K562 (cell line): ENCODE measurements at regions not wholly inside any gene's neighbourhood (a gene's known extent, or its start where the extent isn't known, plus 50 kb on each side); places are given as distances from the start of the nearest gene placed in this dataset.

ENCODE experiments used
- ATAC-seq: fragments of 200-7000 bp; cut with Tn5 transposase; 3 replicates; pipeline ENCODE4 v1.9.1; 2020; ENCODE audit warnings: moderate library complexity
- BruUV-seq: library from RNA; stranded (reverse); fragments of 400-500 nt; replicated peaks from 2 replicates; lab custom pipeline; 2021; lab: Mats Ljungman, UMichigan
- CTCF ChIA-PET: fragments of 300-600 bp; formaldehyde crosslinking; extraction: SDS; loops from one replicate; lab custom pipeline; 2021; ENCODE audit warnings: low intra/inter-chr PET ratio; lab: Yijun Ruan, JAX
- POLR2A ChIA-PET: fragments of 300-600, 350-650 bp; sonication (Branson Sonifier 250); formaldehyde crosslinking; extraction: SDS; loops from one replicate; lab custom pipeline; 2021; ENCODE audit warnings: antibody characterized with exemption, inconsistent platforms; lab: Yijun Ruan, JAX
- DNase-seq, 4 experiments: peaks; one replicate each; pipeline versions ENCODE4 v3.0.0 to v3.0.0-alpha.2; 2011 to 2018; ENCODE audit warnings: low spot score in 3 of 4, mixed read lengths in 3 of 4; ENCODE audit errors: extremely low read depth in 1 of 4
- FAIRE-seq: peaks from 2 replicates; lab custom pipeline; 2011; peaks lifted over from hg19 to GRCh38; lab: Jason Lieb, UNC
- H2AFZ ChIP-seq: 2 replicates; pipeline ENCODE4 v1.6.0; 2011; ENCODE audit warnings: low read depth, low read length, control low read depth, inconsistent platforms
- H3K27ac ChIP-seq: fragments of 200-600 bp; 3 replicates; pipeline ENCODE4 v1.8.0; 2011; ENCODE audit warnings: low read depth, mild to moderate bottlenecking, control low read depth, inconsistent platforms, low read length, moderate library complexity, mixed read lengths; ENCODE audit errors: extremely low read depth
- H3K27me3 ChIP-seq, 2 experiments: fragments of 300-600 bp in 1 of 2; 2 replicates in 1 of 2; 3 replicates in 1 of 2; pipeline versions ENCODE4 v1.6.0 to v1.8.0; 2011; ENCODE audit warnings: inconsistent platforms in 2 of 2, low read length in 2 of 2, mild to moderate bottlenecking in 1 of 2, mixed read lengths in 1 of 2, moderate library complexity in 1 of 2; ENCODE audit not compliant: control insufficient read depth in 2 of 2, insufficient read depth in 2 of 2
- H3K36me3 ChIP-seq: fragments of 300-600 bp; 3 replicates; pipeline ENCODE4 v1.8.0; 2011; ENCODE audit warnings: mild to moderate bottlenecking, low read length, inconsistent platforms; ENCODE audit not compliant: control insufficient read depth, insufficient read depth
- H3K4me1 ChIP-seq, 2 experiments: fragments of 200-600 bp in 1 of 2; replicated peaks in 1 of 2; 2 replicates in 1 of 2; 3 replicates in 1 of 2; pipeline versions ENCODE4 v1.5.1 to v1.8.0; 2011; ENCODE audit warnings: inconsistent platforms in 2 of 2, low read length in 2 of 2, mild to moderate bottlenecking in 1 of 2, mixed read lengths in 1 of 2, moderate library complexity in 1 of 2; ENCODE audit not compliant: control insufficient read depth in 2 of 2, insufficient read depth in 2 of 2
- H3K4me2 ChIP-seq: 2 replicates; pipeline ENCODE4 v1.6.1; 2011; ENCODE audit warnings: low read length, control low read depth, inconsistent platforms, mixed read lengths; ENCODE audit not compliant: insufficient read depth
- H3K4me3 ChIP-seq: fragments of 200-600 bp; sonication (generic), shearing (Covaris generic); 2 replicates; pipeline ENCODE4 v1.5.1; 2016; ENCODE audit warnings: control low read depth, inconsistent platforms
- H3K79me2 ChIP-seq: fragments of 200-600 bp; 3 replicates; pipeline ENCODE4 v1.8.0; 2011; ENCODE audit warnings: low read length, inconsistent platforms; ENCODE audit not compliant: control insufficient read depth, insufficient read depth
- H3K9ac ChIP-seq, 2 experiments: 2 replicates each; pipeline versions ENCODE4 v1.6.0 to v1.6.1; 2011; ENCODE audit warnings: low read depth in 2 of 2, low read length in 2 of 2, control low read depth in 1 of 2, inconsistent platforms in 1 of 2, mild to moderate bottlenecking in 1 of 2, mixed read lengths in 1 of 2; ENCODE audit not compliant: insufficient read depth in 1 of 2
- H3K9me1 ChIP-seq: one replicate; pipeline ENCODE4 v1.6.0; 2011; ENCODE audit warnings: inconsistent platforms, mild to moderate bottlenecking, low read length, moderate library complexity; ENCODE audit not compliant: control insufficient read depth, insufficient read depth
- H3K9me3 ChIP-seq: replicated peaks from 2 replicates; pipeline ENCODE4 v1.5.1; 2011; ENCODE audit warnings: low read depth, low read length, inconsistent platforms; ENCODE audit not compliant: control insufficient read depth, insufficient read depth
- H4K20me1 ChIP-seq: replicated peaks from 2 replicates; pipeline ENCODE4 v1.6.1; 2011; ENCODE audit warnings: low read length, inconsistent platforms, mixed read lengths; ENCODE audit not compliant: control insufficient read depth, insufficient read depth
- FOXP1 ChIP-seq: sonication (generic); formaldehyde crosslinking; IDR thresholded peaks from 2 replicates; pipeline ENCODE4 v1.8.0; 2022; ENCODE audit warnings: mild to moderate bottlenecking, missing genetic modification reagents
- HDAC8 ChIP-seq: fragments of 450-650 bp; IDR thresholded peaks from 2 replicates; pipeline ENCODE4 v1.6.1; 2016; ENCODE audit warnings: mild to moderate bottlenecking, missing genetic modification characterization, moderate library complexity, missing compliant biosample characterization
- NCOA1 ChIP-seq: fragments of 450-650 bp; IDR thresholded peaks from 2 replicates; pipeline ENCODE4 v1.6.1; 2016; ENCODE audit warnings: low read depth
- ZBTB17 ChIP-seq: fragments of 450-650 bp; formaldehyde crosslinking; IDR thresholded peaks from 2 replicates; pipeline ENCODE4 v1.4.0; 2020; ENCODE audit warnings: mild to moderate bottlenecking
- ZNF121 ChIP-seq: sonication (generic); formaldehyde crosslinking; conservative IDR thresholded peaks from 2 replicates; pipeline ENCODE4 v1.8.0; 2022; ENCODE audit warnings: missing genetic modification reagents
- ZNF224 ChIP-seq: sonication (generic); formaldehyde crosslinking; IDR thresholded peaks from 2 replicates; pipeline ENCODE4 v1.8.0; 2022; ENCODE audit warnings: mild to moderate bottlenecking, missing genetic modification reagents
- WGBS: fragments of 100-300 bp; shearing (Covaris generic); methylation state at CpG from one replicate; pipeline ENCODE4 v1.1.6; 2016; ENCODE audit warnings: low coverage, mixed read lengths; ENCODE audit not compliant: insufficient coverage; ENCODE audit errors: missing lambda C conversion rate; 5-methylcytosine and 5-hydroxymethylcytosine counted together
- in situ Hi-C: fragments of 300-500 bp; cut with MboI; formaldehyde crosslinking; loops from 4 replicates; pipeline ENCODE4 v1.15.0; 2018; ENCODE audit warnings: inconsistent platforms, mixed read lengths
- intact Hi-C: fragments of 100-400 bp; cut with micrococcal nuclease; formaldehyde crosslinking; loops from 2 replicates; pipeline ENCODE4 v1.14.2; 2022
- TF ChIP-seq, protein P1 (sequence below): sonication (generic); formaldehyde crosslinking; IDR thresholded peaks from 2 replicates; pipeline ENCODE4 v1.8.0; 2023; ENCODE audit warnings: mild to moderate bottlenecking, missing genetic modification reagents

- ChIA-PET POLR2A (no interaction called here), CTCF (no interaction called here)
- 0% methylated on average over 2 of the region's 2 CpGs for WGBS
- Histone ChIP-seq H3K9ac (no peak overlapping the region), H3K9me1 (no peaks in the 10 kb centered on the region), H3K4me2 (no peak overlapping the region), H3K4me1 (no peaks in the 10 kb centered on the region), H3K79me2 (no peaks in the 10 kb centered on the region), H3K36me3 (no peaks in the 10 kb centered on the region), H2AFZ (no peak overlapping the region), H3K9me3 (no peaks in the 10 kb centered on the region), H3K4me3 (no peak overlapping the region), H4K20me1 (no peaks in the 10 kb centered on the region)
- FAIRE-seq, result no peak
- no peak for ATAC-seq
- intact Hi-C loops, result no loop called here
- BruUV-seq, result no TSS peak
- no peak for DNase-seq
- TF ChIP-seq ZBTB17 (CRISPR knock-in tag), result no peak
- TF ChIP-seq FOXP1 (CRISPR knock-in tag), result no peak
- no peak for TF ChIP-seq HDAC8 (tag)
- TF ChIP-seq NCOA1, result no peak
- no peak for TF ChIP-seq ZNF224 (CRISPR knock-in tag)
- TF ChIP-seq, protein P1, sequence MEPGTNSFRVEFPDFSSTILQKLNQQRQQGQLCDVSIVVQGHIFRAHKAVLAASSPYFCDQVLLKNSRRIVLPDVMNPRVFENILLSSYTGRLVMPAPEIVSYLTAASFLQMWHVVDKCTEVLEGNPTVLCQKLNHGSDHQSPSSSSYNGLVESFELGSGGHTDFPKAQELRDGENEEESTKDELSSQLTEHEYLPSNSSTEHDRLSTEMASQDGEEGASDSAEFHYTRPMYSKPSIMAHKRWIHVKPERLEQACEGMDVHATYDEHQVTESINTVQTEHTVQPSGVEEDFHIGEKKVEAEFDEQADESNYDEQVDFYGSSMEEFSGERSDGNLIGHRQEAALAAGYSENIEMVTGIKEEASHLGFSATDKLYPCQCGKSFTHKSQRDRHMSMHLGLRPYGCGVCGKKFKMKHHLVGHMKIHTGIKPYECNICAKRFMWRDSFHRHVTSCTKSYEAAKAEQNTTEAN (CRISPR knock-in tag), result no peak
- TF ChIP-seq ZNF121 (CRISPR knock-in tag), result no peak
- TF ChIP-seq, all 486 proteins: peak for 0
- in situ Hi-C loops, result no loop called here
- H3K27me3 ChIP-seq, result no peaks in the 10 kb centered on the region
- H3K27ac ChIP-seq, result no peak overlapping the region
Observed at GRCh38 chr9:109925799-109926198, 145.8 kb downstream of the PALM2AKAP2 start.
